SK-N-SH (cell line): ENCODE measurements at regions not wholly inside any gene's neighbourhood (a gene's known extent, or its start where the extent isn't known, plus 50 kb on each side); places are given as distances from the start of the nearest gene placed in this dataset.

ENCODE experiments used
- CTCF ChIA-PET: fragments of 300-600, 350-600 bp; formaldehyde crosslinking; extraction: SDS; loops from one replicate; lab custom pipeline; 2021; lab: Yijun Ruan, JAX
- POLR2A ChIA-PET: fragments of 350-600 bp; sonication (Branson Sonifier 250); formaldehyde crosslinking; extraction: SDS; loops from one replicate; lab custom pipeline; 2020; ENCODE audit warnings: antibody characterized with exemption, inconsistent platforms; lab: Yijun Ruan, JAX
- DNase-seq: peaks from one replicate; pipeline ENCODE4 v3.0.0; 2012
- H2AFZ ChIP-seq: fragments of 200-600 bp; sonication (generic); 2 replicates; pipeline ENCODE4 v1.8.1; 2016; ENCODE audit warnings: antibody characterized with exemption, mild to moderate bottlenecking, low read depth
- H3F3A ChIP-seq: fragments of 200-600 bp; sonication (generic); replicated peaks from 2 replicates; pipeline ENCODE3; 2016; ENCODE audit warnings: antibody characterized with exemption, mild to moderate bottlenecking; ENCODE audit not compliant: insufficient read depth
- H3K27ac ChIP-seq, 2 experiments: fragments of 200-500 bp in 1 of 2; fragments of 200-600 bp in 1 of 2; sonication (Bioruptor generic) in 1 of 2; sonication (generic), shearing (Covaris generic) in 1 of 2; 2 replicates each; pipeline versions ENCODE4 v1.5.1 to v1.6.1; 2014 to 2016; ENCODE audit warnings: low read depth in 2 of 2, inconsistent platforms in 1 of 2, low read length in 1 of 2, mild to moderate bottlenecking in 1 of 2, mixed read lengths in 1 of 2
- H3K27me3 ChIP-seq: fragments of 200-600 bp; sonication (generic), shearing (Covaris generic); 2 replicates; pipeline ENCODE4 v1.6.1; 2016; ENCODE audit warnings: mixed run types; ENCODE audit not compliant: insufficient read depth
- H3K36me3 ChIP-seq, 2 experiments: fragments of 200-500 bp in 1 of 2; fragments of 200-600 bp in 1 of 2; sonication (Bioruptor generic) in 1 of 2; sonication (generic) in 1 of 2; replicated peaks in 1 of 2; 2 replicates each; pipeline versions ENCODE3 to v1.5.1; 2014 to 2016; ENCODE audit warnings: low read length in 1 of 2, mild to moderate bottlenecking in 1 of 2; ENCODE audit not compliant: insufficient read depth in 2 of 2, control insufficient read depth in 1 of 2
- H3K4me1 ChIP-seq, 2 experiments: fragments of 200-500 bp in 1 of 2; fragments of 200-600 bp in 1 of 2; sonication (Bioruptor generic) in 1 of 2; sonication (generic), shearing (Covaris generic) in 1 of 2; 2 replicates each; pipeline versions ENCODE4 v1.5.1 to v1.6.1; 2014 to 2016; ENCODE audit warnings: low read depth in 1 of 2, low read length in 1 of 2, mixed run types in 1 of 2; ENCODE audit not compliant: insufficient read depth in 2 of 2, control insufficient read depth in 1 of 2
- H3K4me2 ChIP-seq: fragments of 200-600 bp; sonication (generic), shearing (Covaris generic); 2 replicates; pipeline ENCODE4 v1.6.1; 2017; ENCODE audit warnings: mixed run types
- H3K4me3 ChIP-seq, 2 experiments: fragments of 200-500 bp in 1 of 2; fragments of 200-600 bp in 1 of 2; sonication (Bioruptor generic) in 1 of 2; sonication (generic), shearing (Covaris generic) in 1 of 2; 2 replicates each; pipeline versions ENCODE4 v1.5.1 to v1.8.1; 2014 to 2016; ENCODE audit warnings: low read depth in 2 of 2, inconsistent platforms in 1 of 2, low read length in 1 of 2, mild to moderate bottlenecking in 1 of 2, mixed read lengths in 1 of 2, moderate library complexity in 1 of 2
- H3K79me2 ChIP-seq: fragments of 200-600 bp; sonication (generic); 2 replicates; pipeline ENCODE4 v1.8.1; 2017; ENCODE audit warnings: mild to moderate bottlenecking; ENCODE audit not compliant: insufficient read depth
- H3K9ac ChIP-seq: fragments of 200-600 bp; sonication (generic); 2 replicates; pipeline ENCODE4 v1.6.1; 2017; ENCODE audit warnings: mixed run types
- H3K9me2 ChIP-seq: fragments of 200-600 bp; sonication (generic); 2 replicates; pipeline ENCODE4 v1.6.1; 2017; ENCODE audit warnings: mixed run types
- H3K9me3 ChIP-seq: fragments of 200-600 bp; sonication (generic); 2 replicates; pipeline ENCODE4 v1.6.1; 2017; ENCODE audit warnings: mixed run types, mild to moderate bottlenecking, moderate library complexity
- H4K20me1 ChIP-seq: fragments of 200-600 bp; sonication (generic); 2 replicates; pipeline ENCODE4 v1.6.1; 2017; ENCODE audit warnings: mild to moderate bottlenecking, mixed run types; ENCODE audit not compliant: insufficient read depth
- CHD2 ChIP-seq: fragments of 150-350 bp; IDR thresholded peaks from 2 replicates; pipeline ENCODE4 v1.6.1; 2018; ENCODE audit warnings: low read length; ENCODE audit not compliant: partially characterized antibody
- CTCF ChIP-seq: fragments of 200-600 bp; sonication (generic); IDR thresholded peaks from 2 replicates; pipeline ENCODE4 v1.6.1; 2017; ENCODE audit warnings: antibody characterized with exemption, mild to moderate bottlenecking, moderate library complexity
- ELF1 ChIP-seq: IDR thresholded peaks from 2 replicates; pipeline ENCODE4 v1.4.0; 2012
- FOSL2 ChIP-seq: IDR thresholded peaks from 2 replicates; pipeline ENCODE4 v1.4.0; 2012; ENCODE audit warnings: low read depth, mild to moderate bottlenecking, moderate library complexity, borderline replicate concordance
- FOXJ3 ChIP-seq: sonication (generic); formaldehyde crosslinking; IDR thresholded peaks from 2 replicates; pipeline ENCODE4 v1.5.1; 2020; ENCODE audit warnings: mild to moderate bottlenecking, missing genetic modification reagents
- IRF3 ChIP-seq: fragments of 150-350 bp; IDR thresholded peaks from 2 replicates; pipeline ENCODE4 v1.6.1; 2016; ENCODE audit warnings: mild to moderate bottlenecking, low read depth, low read length
- JUND ChIP-seq: IDR thresholded peaks from 2 replicates; pipeline ENCODE4 v1.4.0; 2012
- MEF2A ChIP-seq: IDR thresholded peaks from 2 replicates; pipeline ENCODE4 v1.4.0; 2012; ENCODE audit warnings: low read depth, borderline replicate concordance
- NRF1 ChIP-seq: IDR thresholded peaks from 2 replicates; pipeline ENCODE4 v1.6.1; 2012; ENCODE audit warnings: low read depth, mild to moderate bottlenecking, low read length
- PBX3 ChIP-seq: IDR thresholded peaks from 2 replicates; pipeline ENCODE4; 2012
- RAD21 ChIP-seq: IDR thresholded peaks from 2 replicates; pipeline ENCODE4 v1.6.1; 2012; ENCODE audit warnings: mild to moderate bottlenecking, low read length
- RCOR1 ChIP-seq: fragments of 150-350 bp; IDR thresholded peaks from 2 replicates; pipeline ENCODE4 v1.6.1; 2017; ENCODE audit warnings: antibody characterized with exemption, low read length
- REST ChIP-seq: IDR thresholded peaks from 2 replicates; pipeline ENCODE4 v1.6.1; 2012; ENCODE audit warnings: mild to moderate bottlenecking, low read depth, low read length, moderate library complexity
- RFX5 ChIP-seq: IDR thresholded peaks from 2 replicates; pipeline ENCODE4 v1.6.1; 2012; ENCODE audit warnings: mild to moderate bottlenecking, improper control_type of control experiment, low read length
- SIN3A ChIP-seq: IDR thresholded peaks from 2 replicates; pipeline ENCODE4 v1.6.1; 2012; ENCODE audit warnings: low read depth, mild to moderate bottlenecking, low read length, moderate library complexity, borderline replicate concordance
- TAF1 ChIP-seq: IDR thresholded peaks from 2 replicates; pipeline ENCODE4 v1.6.1; 2012; ENCODE audit warnings: low read depth, mild to moderate bottlenecking, low read length, moderate library complexity, borderline replicate concordance
- USF2 ChIP-seq: fragments of 150-350 bp; IDR thresholded peaks from 2 replicates; pipeline ENCODE4 v1.6.1; 2017; ENCODE audit warnings: antibody characterized with exemption, low read length, low read depth, borderline replicate concordance
- WGBS: methylation state at CpG from one replicate; pipeline ENCODE4 v1.1.6; 2017; ENCODE audit warnings: low lambda C conversion rate; 5-methylcytosine and 5-hydroxymethylcytosine counted together

DNA sequence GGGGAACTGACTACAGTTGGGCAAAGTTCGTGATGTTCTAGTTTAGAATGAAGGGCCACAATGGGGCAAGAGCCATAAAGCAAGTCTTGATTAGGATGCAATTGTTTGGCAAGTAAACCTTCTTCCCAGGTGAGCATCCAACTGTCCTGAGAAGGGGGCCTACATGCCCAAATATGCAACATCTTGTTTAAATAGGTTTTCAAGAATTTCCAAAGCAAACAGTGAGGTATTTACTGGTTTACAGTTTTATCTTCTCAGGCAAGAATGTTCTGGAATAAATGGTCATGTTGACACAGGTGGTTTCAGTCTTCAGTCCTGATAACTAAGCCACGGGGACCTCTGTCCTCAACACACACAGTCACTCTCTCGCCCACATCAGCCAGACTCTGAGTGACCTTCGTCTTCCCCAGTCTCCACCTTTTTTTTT, 90.3 kb upstream of the FAM174B start:
- no peaks in the 10 kb centered on the region for H3K9me2 ChIP-seq
- H3K9ac ChIP-seq, result no peak overlapping the region
- H3K9me3 ChIP-seq, result no peaks in the 10 kb centered on the region
- no peak overlapping the region for H3K4me3 ChIP-seq
- no peak overlapping the region for H2AFZ ChIP-seq
- H3K79me2 ChIP-seq, result no peaks in the 10 kb centered on the region
- ChIA-PET POLR2A (no interaction called here), CTCF (no interaction called here)
- 25% methylated on average over 4 of the region's 4 CpGs for WGBS
- H3K27me3 ChIP-seq, result no peaks in the 10 kb centered on the region
- H3K36me3 ChIP-seq, result no peaks in the 10 kb centered on the region
- H3F3A ChIP-seq, result no peaks in the 10 kb centered on the region
- H3K27ac ChIP-seq, result no peak overlapping the region
- no peaks in the 10 kb centered on the region for H4K20me1 ChIP-seq
- no peak overlapping the region for H3K4me2 ChIP-seq
- no peak for TF ChIP-seq REST
- no peak for TF ChIP-seq RFX5
- TF ChIP-seq RAD21, result no peak
- no peak for TF ChIP-seq MEF2A
- TF ChIP-seq RCOR1, result no peak
- TF ChIP-seq FOSL2, result no peak
- no peak for TF ChIP-seq FOXJ3 (CRISPR knock-in tag)
- TF ChIP-seq PBX3, result no peak
- TF ChIP-seq ELF1, result no peak
- no peak for TF ChIP-seq NRF1
- no peak for TF ChIP-seq CHD2
- no peak for TF ChIP-seq CTCF
- no peak for TF ChIP-seq USF2
- no peak for TF ChIP-seq IRF3
- TF ChIP-seq SIN3A, result no peak
- TF ChIP-seq TAF1, result no peak
- TF ChIP-seq JUND, result no peak
- TF ChIP-seq, all 33 proteins: peak for 0
- no peak for DNase-seq
- no peaks in the 10 kb centered on the region; a peak in 1 of 4 replicates for H3K4me1 ChIP-seq
